ENCODE measurements at regions not wholly inside any gene's neighbourhood (a gene's known extent, or its start where the extent isn't known, plus 50 kb on each side); places are given as distances from the start of the nearest gene placed in this dataset.
"Not testable (repeated sequence)": the region's sequence is repeated elsewhere in the genome, so short reads cannot be mapped to it uniquely, and the experiment has no call there.

DNA sequence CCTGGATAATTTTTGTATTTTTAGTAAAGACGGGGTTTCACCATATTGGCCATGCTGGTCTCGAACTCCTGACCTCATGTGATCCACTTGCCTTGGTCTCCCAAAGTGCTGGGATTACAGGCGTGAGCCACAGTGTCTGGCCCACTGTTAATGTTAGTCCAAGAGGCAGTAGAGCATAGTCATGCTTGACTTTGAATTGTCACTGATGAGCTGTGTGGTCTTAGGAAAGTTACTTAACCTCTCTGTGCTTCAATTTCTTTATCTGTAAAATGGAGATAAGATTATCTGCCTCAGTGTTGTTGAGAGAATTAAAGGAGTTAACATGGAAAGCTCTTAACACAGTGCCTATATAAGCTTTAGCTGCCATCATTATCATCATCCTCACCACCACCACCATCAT lies 78.1 kb downstream of the TBX3 start:
- no peaks in the 10 kb centered on the region for H3K9me3 ChIP-seq
- H3K4me3 ChIP-seq = no peak overlapping the region
- DNase-seq (no peak), ATAC-seq (no peak)
- no peaks in the 10 kb centered on the region for H3K4me1 ChIP-seq
- no peak overlapping the region for H3K27ac ChIP-seq
- no peaks in the 10 kb centered on the region for H3K36me3 ChIP-seq
- TF ChIP-seq, protein P1, sequence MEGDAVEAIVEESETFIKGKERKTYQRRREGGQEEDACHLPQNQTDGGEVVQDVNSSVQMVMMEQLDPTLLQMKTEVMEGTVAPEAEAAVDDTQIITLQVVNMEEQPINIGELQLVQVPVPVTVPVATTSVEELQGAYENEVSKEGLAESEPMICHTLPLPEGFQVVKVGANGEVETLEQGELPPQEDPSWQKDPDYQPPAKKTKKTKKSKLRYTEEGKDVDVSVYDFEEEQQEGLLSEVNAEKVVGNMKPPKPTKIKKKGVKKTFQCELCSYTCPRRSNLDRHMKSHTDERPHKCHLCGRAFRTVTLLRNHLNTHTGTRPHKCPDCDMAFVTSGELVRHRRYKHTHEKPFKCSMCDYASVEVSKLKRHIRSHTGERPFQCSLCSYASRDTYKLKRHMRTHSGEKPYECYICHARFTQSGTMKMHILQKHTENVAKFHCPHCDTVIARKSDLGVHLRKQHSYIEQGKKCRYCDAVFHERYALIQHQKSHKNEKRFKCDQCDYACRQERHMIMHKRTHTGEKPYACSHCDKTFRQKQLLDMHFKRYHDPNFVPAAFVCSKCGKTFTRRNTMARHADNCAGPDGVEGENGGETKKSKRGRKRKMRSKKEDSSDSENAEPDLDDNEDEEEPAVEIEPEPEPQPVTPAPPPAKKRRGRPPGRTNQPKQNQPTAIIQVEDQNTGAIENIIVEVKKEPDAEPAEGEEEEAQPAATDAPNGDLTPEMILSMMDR (IDR thresholded peaks at IDR 0.05) = no peak
- no peaks in the 10 kb centered on the region for H3K27me3 ChIP-seq
- intact Hi-C loops (cut with DNase I) = no loop called here

DNA sequence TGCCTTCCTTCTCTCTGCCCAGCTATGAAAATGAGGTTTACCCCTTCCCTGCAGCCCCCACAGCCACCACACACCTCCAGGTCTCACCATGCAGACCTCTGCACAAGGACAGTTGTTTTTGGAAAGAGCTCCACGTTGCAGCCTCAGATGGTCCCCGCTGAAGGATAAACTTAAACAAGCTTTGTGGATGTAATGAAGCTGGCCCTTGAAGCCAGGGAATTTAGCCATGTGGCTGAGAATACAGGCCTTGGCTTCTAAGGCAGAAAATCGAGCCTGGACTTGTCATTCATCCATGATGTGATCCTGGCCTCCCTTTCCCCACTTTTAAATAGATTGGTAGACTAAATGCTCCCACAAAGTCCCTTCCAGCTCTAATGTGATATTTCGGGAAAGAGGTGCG lies 79.4 kb downstream of the TBX3 start:
- Histone ChIP-seq H3K36me3 (no peaks in the 10 kb centered on the region), H3K9me3 (no peaks in the 10 kb centered on the region), H3K27me3 (no peaks in the 10 kb centered on the region), H3K4me3 (no peak overlapping the region), H3K27ac (no peak overlapping the region), H3K4me1 (no peaks in the 10 kb centered on the region)
- TF ChIP-seq, protein P1 (IDR thresholded peaks at IDR 0.05) = no peak
- intact Hi-C loops (cut with DNase I) = no loop called here
- ATAC-seq = no peak
- DNase-seq = no peak

DNA sequence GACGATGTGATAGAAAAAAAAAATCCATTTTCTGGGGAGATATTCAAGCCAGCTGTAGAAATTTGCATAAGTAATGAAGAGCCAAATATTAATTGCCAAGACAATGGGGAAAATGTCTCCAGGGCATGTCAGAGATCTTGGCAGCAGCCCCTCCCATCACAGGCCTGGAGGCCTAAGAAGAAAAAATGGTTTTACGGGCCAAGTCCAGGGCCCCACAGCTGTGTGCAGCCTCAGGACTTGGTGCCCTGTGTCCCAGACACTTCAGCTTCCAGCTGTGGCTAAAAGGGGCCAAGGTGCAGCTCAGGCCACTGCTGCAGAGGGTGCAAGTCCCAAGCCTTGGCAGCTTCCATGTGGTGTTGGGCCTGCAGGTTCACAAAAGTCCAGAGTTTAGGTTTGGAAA lies 83.4 kb downstream of the TBX3 start:
- DNase-seq; H3K36me3 ChIP-seq; H3K9me3 ChIP-seq; H3K27ac ChIP-seq; H3K4me3 ChIP-seq; ATAC-seq; intact Hi-C loops (cut with DNase I); H3K4me1 ChIP-seq; H3K27me3 ChIP-seq: not testable (repeated sequence)

DNA sequence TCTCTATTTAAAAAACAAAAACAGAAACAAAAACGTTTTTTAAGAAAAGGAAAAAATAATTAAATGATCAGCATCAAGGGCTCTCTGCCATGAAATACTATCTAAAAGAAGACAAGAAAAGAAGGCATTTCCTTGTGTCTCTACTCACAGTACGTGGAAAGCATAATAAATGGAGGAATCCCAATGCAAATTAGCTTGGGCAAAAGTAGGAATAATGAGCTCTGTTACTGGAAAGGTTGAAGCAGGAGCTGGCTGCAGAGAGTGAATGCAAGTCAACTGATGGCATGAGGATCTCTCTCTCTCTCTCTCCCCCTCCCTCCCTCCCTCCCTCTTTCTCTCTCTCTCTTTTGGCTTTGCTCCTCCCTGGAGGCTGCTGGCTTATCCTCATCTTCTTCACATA lies 85.9 kb downstream of the TBX3 start:
- no peaks in the 10 kb centered on the region for H3K4me1 ChIP-seq
- intact Hi-C loops (cut with DNase I) = no loop called here
- no peaks in the 10 kb centered on the region for H3K9me3 ChIP-seq
- DNase-seq = no peak
- no peaks in the 10 kb centered on the region for H3K36me3 ChIP-seq
- ATAC-seq = no peak
- no peak overlapping the region for H3K4me3 ChIP-seq
- no peaks in the 10 kb centered on the region for H3K27me3 ChIP-seq
- TF ChIP-seq, protein P1 (IDR thresholded peaks at IDR 0.05) = no peak
- no peak overlapping the region for H3K27ac ChIP-seq

DNA sequence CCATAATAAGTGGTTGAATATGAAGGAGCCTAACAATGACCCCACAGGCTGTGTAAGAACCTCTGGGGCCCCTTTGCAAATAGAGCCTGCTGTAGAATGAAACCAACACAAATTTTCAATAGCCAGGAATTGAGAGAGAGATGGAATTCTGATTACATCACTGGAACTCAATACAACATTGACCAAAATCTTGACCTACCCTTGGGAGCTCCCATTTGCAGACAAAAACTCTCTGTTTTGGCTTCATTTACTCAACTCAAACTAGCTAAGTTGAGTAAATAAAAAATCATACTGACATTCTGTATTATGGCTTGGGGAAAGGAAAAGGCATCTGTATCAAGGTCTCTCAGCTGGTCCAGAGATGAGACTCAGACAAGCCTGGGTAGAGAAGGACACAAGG lies 91.0 kb downstream of the TBX3 start:
- Histone ChIP-seq H3K9me3 (no peaks in the 10 kb centered on the region), H3K4me1 (no peaks in the 10 kb centered on the region), H3K36me3 (no peaks in the 10 kb centered on the region), H3K27me3 (no peaks in the 10 kb centered on the region), H3K4me3 (no peak overlapping the region), H3K27ac (no peak overlapping the region)
- TF ChIP-seq, protein P1 (IDR thresholded peaks at IDR 0.05) = no peak
- DNase-seq (no peak), ATAC-seq (no peak)
- intact Hi-C loops (cut with DNase I) = no loop called here

DNA sequence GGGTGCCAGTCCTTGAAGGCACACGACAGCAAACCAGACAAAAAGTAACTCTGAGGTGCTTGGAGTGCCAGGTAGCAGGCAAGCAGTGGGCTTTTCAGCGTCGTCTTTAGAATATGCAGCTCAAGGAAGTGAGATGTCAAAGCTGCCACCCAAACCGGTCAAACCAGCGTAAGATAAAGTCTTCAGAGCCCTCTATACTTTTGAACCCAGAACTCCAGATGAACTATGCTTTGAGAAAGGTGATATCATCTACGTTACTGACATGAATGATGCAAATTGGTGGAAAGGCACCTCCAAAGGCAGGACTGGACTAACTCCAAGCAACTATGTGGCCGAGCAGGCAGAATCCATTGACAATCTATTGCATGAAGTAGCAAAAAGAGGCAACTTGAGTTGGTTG lies 95.9 kb downstream of the TBX3 start:
- no peak for ATAC-seq
- intact Hi-C loops (cut with DNase I) = no loop called here
- TF ChIP-seq, protein P1 (IDR thresholded peaks at IDR 0.05) = no peak

More for the DNA sequence above, 95.9 kb downstream of the TBX3 start:
- Histone ChIP-seq H3K4me3 (no peak overlapping the region), H3K27me3 (no peaks in the 10 kb centered on the region), H3K27ac (no peak overlapping the region), H3K9me3 (no peaks in the 10 kb centered on the region), H3K36me3 (no peaks in the 10 kb centered on the region), H3K4me1 (no peaks in the 10 kb centered on the region)
- no peak for DNase-seq

Measured in upper lobe of right lung (tissue), 1 donor.